ENCODE measurements at regions not wholly inside any gene's neighbourhood (a gene's known extent, or its start where the extent isn't known, plus 50 kb on each side); places are given as distances from the start of the nearest gene placed in this dataset.

- Histone ChIP-seq H3K36me3 (ENCODE audit: insufficient read depth, low read length) (no peaks in the 10 kb centered on the region), H3K9me3 (ENCODE audit: control insufficient read depth in 1 of 2, insufficient read depth in 1 of 2, low read length in 2 of 2) (peaks cover 4% of the 10 kb centered on the region in 2 experiments), H3K27me3 (ENCODE audit: control insufficient read depth in 1 of 2, insufficient read depth in 2 of 2, low read length in 2 of 2) (no peaks in the 10 kb centered on the region), H3K27ac (ENCODE audit: low read depth in 1 of 2, low read length in 2 of 2) (no peak overlapping the region), H3K4me3 (ENCODE audit: low read length) (no peak overlapping the region), H3K4me1 (ENCODE audit: insufficient read depth, low read length) (no peaks in the 10 kb centered on the region)
- TF ChIP-seq CTCF (IDR thresholded peaks at IDR 0.05), result no peak
- H3K9me3 Mint-ChIP-seq, result peaks cover 19% of the 10 kb centered on the region
- intact Hi-C loops (cut with DNase I, micrococcal nuclease), result no loop called here
- H3K27ac Mint-ChIP-seq, result no peak overlapping the region
- ATAC-seq (ENCODE audit: poor library complexity) (no peak), DNase-seq (no peak)
- CTCF ChIA-PET, result no interaction called here
- H3K36me3 Mint-ChIP-seq (ENCODE audit: low read depth), result no peaks in the 10 kb centered on the region
- no peaks in the 10 kb centered on the region for H3K4me1 Mint-ChIP-seq (ENCODE audit: low read depth)
- H3K27me3 Mint-ChIP-seq, result no peaks in the 10 kb centered on the region
- POLR2A ChIA-PET, result no interaction called here
- H3K4me3 Mint-ChIP-seq, result no peak overlapping the region
Measured at GRCh38 chr5:28143519-28143918, 1105.1 kb upstream of the CDH9 start.

GRCh38 chr5:28132151-28132550 is 1093.8 kb upstream of the CDH9 start:
- Mint-ChIP-seq H3K4me1 (ENCODE audit: low read depth) (no peaks in the 10 kb centered on the region), H3K27ac (no peak overlapping the region), H3K4me3 (no peak overlapping the region), H3K9me3 (peaks cover 19% of the 10 kb centered on the region), H3K36me3 (ENCODE audit: low read depth) (no peaks in the 10 kb centered on the region), H3K27me3 (no peaks in the 10 kb centered on the region)
- DNase-seq (no peak), ATAC-seq (ENCODE audit: poor library complexity) (no peak)
- TF ChIP-seq CTCF (IDR thresholded peaks at IDR 0.05), result no peak
- no peak overlapping the region for H3K27ac ChIP-seq (ENCODE audit: low read depth in 1 of 2, low read length in 2 of 2)
- no peaks in the 10 kb centered on the region for H3K27me3 ChIP-seq (ENCODE audit: control insufficient read depth in 1 of 2, insufficient read depth in 2 of 2, low read length in 2 of 2)
- CTCF ChIA-PET, result no interaction called here
- H3K9me3 ChIP-seq (ENCODE audit: control insufficient read depth in 1 of 2, insufficient read depth in 1 of 2, low read length in 2 of 2), result no peaks in the 10 kb centered on the region
- intact Hi-C loops (cut with DNase I, micrococcal nuclease), result no loop called here
- POLR2A ChIA-PET, result no interaction called here
- no peaks in the 10 kb centered on the region for H3K4me1 ChIP-seq (ENCODE audit: insufficient read depth, low read length)
- no peaks in the 10 kb centered on the region for H3K36me3 ChIP-seq (ENCODE audit: insufficient read depth, low read length)
- H3K4me3 ChIP-seq (ENCODE audit: low read length), result no peak overlapping the region

- intact Hi-C loops (cut with DNase I, micrococcal nuclease), result no loop called here
- Mint-ChIP-seq H3K9me3 (peaks cover 8% of the 10 kb centered on the region), H3K27me3 (no peaks in the 10 kb centered on the region), H3K36me3 (ENCODE audit: low read depth) (no peaks in the 10 kb centered on the region), H3K4me1 (ENCODE audit: low read depth) (no peaks in the 10 kb centered on the region), H3K4me3 (no peak overlapping the region), H3K27ac (no peak overlapping the region)
- no peaks in the 10 kb centered on the region for H3K4me1 ChIP-seq (ENCODE audit: insufficient read depth, low read length)
- peaks cover 0 to 7% of the 10 kb centered on the region in 2 experiments for H3K9me3 ChIP-seq (ENCODE audit: control insufficient read depth in 1 of 2, insufficient read depth in 1 of 2, low read length in 2 of 2)
- DNase-seq (no peak), ATAC-seq (ENCODE audit: poor library complexity) (no peak)
- H3K4me3 ChIP-seq (ENCODE audit: low read length), result no peak overlapping the region
- ChIA-PET CTCF (no interaction called here), POLR2A (no interaction called here)
- no peaks in the 10 kb centered on the region for H3K27me3 ChIP-seq (ENCODE audit: control insufficient read depth in 1 of 2, insufficient read depth in 2 of 2, low read length in 2 of 2)
- H3K27ac ChIP-seq (ENCODE audit: low read depth in 1 of 2, low read length in 2 of 2), result no peak overlapping the region
- no peaks in the 10 kb centered on the region for H3K36me3 ChIP-seq (ENCODE audit: insufficient read depth, low read length)
- no peak for TF ChIP-seq CTCF (IDR thresholded peaks at IDR 0.05)
Measured at GRCh38 chr5:28117691-28118090, 1079.3 kb upstream of the CDH9 start.

Measured in CD4-positive, alpha-beta T cell (primary cell).